BE2C (cell line): ENCODE measurements at regions not wholly inside any gene's neighbourhood (a gene's known extent, or its start where the extent isn't known, plus 50 kb on each side); places are given as distances from the start of the nearest gene placed in this dataset.
A peak's percentile ranks its signal among the peaks of the same experiment; 100 is the strongest.

ENCODE experiments used
- DNase-seq: peaks from one replicate; pipeline ENCODE4 v3.0.0-alpha.2; 2020
- H3K27me3 ChIP-seq: fragments of 250-450 bp; sonication (Bioruptor Pico); 2 replicates; pipeline ENCODE4 v1.5.1; 2020; ENCODE audit warnings: mild to moderate bottlenecking
- H3K36me3 ChIP-seq: fragments of 250-450 bp; sonication (Bioruptor Pico); 2 replicates; pipeline ENCODE4 v1.5.1; 2020; ENCODE audit warnings: mild to moderate bottlenecking
- H3K4me1 ChIP-seq: fragments of 250-450 bp; sonication (Bioruptor Pico); 2 replicates; pipeline ENCODE4 v1.5.1; 2020
- H3K4me3 ChIP-seq: 2 replicates; pipeline ENCODE4 v1.5.1; 2011; ENCODE audit warnings: low read depth, low read length
- H3K9me3 ChIP-seq: fragments of 250-450 bp; sonication (Bioruptor Pico); 2 replicates; pipeline ENCODE4 v1.5.1; 2020
- TF ChIP-seq, protein P1 (sequence below): IDR thresholded peaks from 2 replicates; pipeline ENCODE4 v1.5.1; 2012; ENCODE audit warnings: mild to moderate bottlenecking, low read depth, low read length

DNA sequence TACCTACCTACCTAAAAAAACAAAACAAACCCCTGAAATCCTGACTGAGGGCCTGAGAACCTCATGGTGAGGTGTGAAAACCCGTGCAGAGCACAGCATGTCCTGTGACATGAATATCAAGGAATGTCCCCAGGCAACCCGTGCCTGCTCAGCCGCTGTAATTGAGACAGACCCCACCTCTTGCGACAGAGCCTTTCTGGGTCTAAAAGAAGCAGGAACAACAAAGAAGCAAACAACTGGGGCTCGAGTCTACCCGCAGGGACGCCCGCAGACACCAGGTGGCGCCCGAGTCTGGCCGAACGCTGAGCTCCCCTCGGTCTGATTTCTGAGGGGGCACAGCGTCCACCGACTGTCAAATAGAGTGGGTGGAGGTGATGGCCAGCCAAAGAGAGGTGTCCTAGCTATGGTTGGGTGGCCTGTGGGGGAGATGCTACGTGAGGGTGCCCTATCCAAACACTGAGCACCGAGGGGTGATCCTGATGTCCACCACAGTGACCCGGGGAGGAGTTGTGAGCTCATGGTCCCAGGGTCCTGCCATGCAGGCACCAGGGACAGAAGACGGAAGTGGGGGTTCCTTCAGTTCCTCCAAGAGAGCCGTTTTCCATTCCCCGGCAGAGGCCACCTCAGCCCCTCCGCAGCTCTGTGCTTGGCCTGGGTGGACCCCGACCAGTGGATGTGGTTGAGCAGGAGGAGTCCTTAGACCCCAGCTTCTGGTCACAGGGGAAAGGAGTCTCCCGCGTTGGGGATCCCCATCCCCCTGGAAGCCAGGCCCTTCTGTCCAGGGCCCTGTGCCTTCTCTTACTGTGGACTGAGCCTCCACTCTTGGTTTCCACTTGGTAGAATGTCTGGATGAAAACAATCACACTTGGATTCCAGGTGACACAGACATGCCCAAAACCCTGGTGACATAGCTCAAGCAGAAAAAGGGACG lies 268.2 kb downstream of the CDC5L start:
- Histone ChIP-seq H3K9me3 (no peaks in the 10 kb centered on the region), H3K27me3 (peaks cover 7% of the 10 kb centered on the region), H3K36me3 (no peaks in the 10 kb centered on the region), H3K4me3 (no peak overlapping the region), H3K4me1 (no peaks in the 10 kb centered on the region)
- DNase-seq: peak; percentile 69
- TF ChIP-seq, protein P1, sequence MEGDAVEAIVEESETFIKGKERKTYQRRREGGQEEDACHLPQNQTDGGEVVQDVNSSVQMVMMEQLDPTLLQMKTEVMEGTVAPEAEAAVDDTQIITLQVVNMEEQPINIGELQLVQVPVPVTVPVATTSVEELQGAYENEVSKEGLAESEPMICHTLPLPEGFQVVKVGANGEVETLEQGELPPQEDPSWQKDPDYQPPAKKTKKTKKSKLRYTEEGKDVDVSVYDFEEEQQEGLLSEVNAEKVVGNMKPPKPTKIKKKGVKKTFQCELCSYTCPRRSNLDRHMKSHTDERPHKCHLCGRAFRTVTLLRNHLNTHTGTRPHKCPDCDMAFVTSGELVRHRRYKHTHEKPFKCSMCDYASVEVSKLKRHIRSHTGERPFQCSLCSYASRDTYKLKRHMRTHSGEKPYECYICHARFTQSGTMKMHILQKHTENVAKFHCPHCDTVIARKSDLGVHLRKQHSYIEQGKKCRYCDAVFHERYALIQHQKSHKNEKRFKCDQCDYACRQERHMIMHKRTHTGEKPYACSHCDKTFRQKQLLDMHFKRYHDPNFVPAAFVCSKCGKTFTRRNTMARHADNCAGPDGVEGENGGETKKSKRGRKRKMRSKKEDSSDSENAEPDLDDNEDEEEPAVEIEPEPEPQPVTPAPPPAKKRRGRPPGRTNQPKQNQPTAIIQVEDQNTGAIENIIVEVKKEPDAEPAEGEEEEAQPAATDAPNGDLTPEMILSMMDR: peak; percentile 90

DNA sequence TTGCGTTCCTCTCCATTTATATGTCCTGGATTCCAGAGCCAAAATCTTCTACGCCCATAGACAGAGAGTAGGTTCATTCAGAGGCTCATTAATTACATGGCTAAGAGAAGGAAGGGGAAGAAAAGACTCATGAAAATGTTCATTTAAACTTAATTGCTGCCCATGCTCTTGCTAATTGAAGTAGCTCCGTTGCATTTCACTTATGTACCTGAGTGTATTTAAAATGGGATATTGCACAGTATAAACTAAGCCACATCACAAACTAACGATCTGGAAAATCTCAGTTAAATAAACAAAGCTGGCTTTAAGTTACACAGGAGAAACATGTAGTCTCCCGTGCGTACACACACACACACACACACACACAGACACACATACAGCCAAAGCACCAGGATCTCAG lies 269.2 kb downstream of the CDC5L start:
- no peak for DNase-seq
- TF ChIP-seq, protein P1: no peak
- H3K27me3 ChIP-seq: peaks cover 2% of the 10 kb centered on the region
- H3K36me3 ChIP-seq: no peaks in the 10 kb centered on the region
- no peaks in the 10 kb centered on the region for H3K9me3 ChIP-seq
- no peak overlapping the region for H3K4me3 ChIP-seq
- H3K4me1 ChIP-seq: no peaks in the 10 kb centered on the region

DNA sequence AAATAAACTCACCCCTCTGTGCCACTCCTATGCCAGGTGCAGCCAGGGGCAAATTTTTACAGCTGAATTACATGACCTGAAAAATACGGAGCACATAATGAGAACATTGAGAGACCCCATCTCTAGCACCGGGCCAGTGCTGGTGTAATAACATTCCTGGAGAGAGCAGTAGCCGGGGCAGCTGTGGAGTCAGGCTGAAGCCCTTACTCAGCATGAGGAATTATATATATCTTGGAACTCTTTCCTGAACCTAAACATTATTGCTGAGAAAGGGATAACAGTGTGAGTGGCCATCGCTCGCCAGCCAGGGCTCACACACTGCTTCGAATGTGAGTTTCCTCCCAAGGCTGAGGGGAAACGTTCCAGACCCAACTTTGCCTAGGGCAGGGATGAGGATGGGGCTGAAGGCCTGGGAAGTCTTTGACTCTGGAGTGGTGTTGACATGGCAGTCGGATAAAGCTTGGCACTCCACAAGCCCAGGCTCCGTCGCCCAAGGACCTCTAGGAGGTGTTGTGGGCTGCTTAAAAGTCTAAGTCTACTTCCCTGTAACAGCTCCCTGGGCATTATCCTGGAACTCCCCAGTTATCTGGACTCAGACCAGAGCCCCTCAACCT lies 269.8 kb downstream of the CDC5L start:
- DNase-seq: no peak
- H3K9me3 ChIP-seq: no peaks in the 10 kb centered on the region
- no peaks in the 10 kb centered on the region for H3K36me3 ChIP-seq
- H3K4me3 ChIP-seq: no peak overlapping the region
- no peaks in the 10 kb centered on the region for H3K4me1 ChIP-seq
- no peaks in the 10 kb centered on the region for H3K27me3 ChIP-seq
- TF ChIP-seq, protein P1: no peak

DNA sequence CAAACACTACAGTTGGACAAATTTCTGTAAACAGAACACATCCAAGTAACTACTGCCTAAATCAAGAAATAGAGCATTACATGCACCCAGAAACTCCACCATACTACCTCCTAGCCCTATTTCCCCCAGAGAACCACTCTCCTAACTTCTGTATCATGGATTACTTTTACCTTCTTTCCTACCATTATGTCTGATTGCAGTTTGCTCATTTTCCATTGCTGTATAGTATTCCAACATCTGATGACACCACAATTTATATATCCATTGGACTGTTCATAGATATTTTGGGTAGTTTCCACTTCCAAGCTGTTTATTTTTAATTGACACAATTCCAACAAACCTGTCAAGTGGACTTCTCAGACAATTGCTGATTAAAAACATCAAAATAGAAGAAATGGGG lies 271.1 kb downstream of the CDC5L start:
- no peak for DNase-seq
- Histone ChIP-seq H3K4me3 (no peak overlapping the region), H3K4me1 (no peaks in the 10 kb centered on the region; the same call in 1 of the 2 replicates), H3K36me3 (no peaks in the 10 kb centered on the region), H3K9me3 (no peaks in the 10 kb centered on the region), H3K27me3 (no peaks in the 10 kb centered on the region)
- TF ChIP-seq, protein P1: no peak

DNA sequence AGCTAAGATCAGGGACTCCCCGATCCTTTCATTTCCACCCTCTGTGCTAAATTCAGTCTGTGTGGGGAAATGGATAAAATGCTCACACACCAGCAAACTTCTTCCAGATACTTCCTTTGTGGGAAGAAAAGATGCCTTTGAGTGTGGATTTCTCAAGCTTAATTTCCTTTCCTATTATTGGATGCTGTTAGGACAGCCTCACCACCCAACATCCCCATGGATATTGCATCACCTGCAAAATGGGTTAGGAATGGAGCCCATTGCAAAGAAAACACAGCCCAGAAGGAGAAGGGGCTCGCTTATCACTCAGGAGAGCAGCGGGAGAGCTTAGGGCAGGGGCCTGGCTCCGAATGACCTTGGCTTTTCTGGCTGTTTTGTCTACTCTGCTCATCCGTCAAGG lies 272.2 kb downstream of the CDC5L start:
- no peak overlapping the region for H3K4me3 ChIP-seq
- no peaks in the 10 kb centered on the region; the same call in 1 of the 2 replicates for H3K4me1 ChIP-seq
- H3K36me3 ChIP-seq: no peaks in the 10 kb centered on the region
- TF ChIP-seq, protein P1: no peak
- H3K9me3 ChIP-seq: no peaks in the 10 kb centered on the region
- no peak for DNase-seq
- H3K27me3 ChIP-seq: no peaks in the 10 kb centered on the region

DNA sequence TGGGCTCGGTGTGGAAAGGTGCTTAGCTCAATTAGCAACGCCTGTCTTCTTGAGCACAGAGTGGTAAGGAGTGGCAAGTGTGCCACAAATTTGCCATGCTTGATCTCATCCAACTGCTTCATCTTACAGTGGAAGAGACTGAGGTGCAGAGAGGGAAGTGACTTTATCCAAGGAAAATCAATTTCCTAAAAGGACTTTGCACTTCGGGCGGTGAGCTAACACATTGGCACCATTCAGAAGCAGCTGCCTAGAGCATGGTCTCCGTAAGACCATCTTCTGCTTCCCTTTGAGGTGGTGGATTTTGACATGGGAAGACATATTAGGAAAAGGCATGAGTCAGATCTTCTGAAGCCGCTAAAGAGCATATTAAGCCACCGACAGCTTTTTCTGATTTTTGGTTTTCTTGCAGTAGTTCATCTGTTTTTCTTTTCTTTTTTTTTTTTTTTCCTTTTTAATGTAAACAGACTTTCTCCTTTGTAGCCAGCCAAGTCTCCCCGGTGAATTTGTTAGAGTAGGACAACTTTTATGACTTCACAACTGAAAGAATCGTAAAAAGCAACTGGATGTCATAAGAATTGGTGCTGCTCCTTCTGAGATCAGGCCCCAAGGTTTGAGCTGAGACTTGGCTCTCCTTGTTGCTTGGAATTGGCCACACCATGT lies 273.2 kb downstream of the CDC5L start:
- no peaks in the 10 kb centered on the region for H3K9me3 ChIP-seq
- no peak overlapping the region for H3K4me3 ChIP-seq
- DNase-seq: no peak
- TF ChIP-seq, protein P1: no peak
- no peaks in the 10 kb centered on the region for H3K27me3 ChIP-seq
- H3K4me1 ChIP-seq: no peaks in the 10 kb centered on the region; the same call in none of the 2 replicates
- no peaks in the 10 kb centered on the region for H3K36me3 ChIP-seq
